Activated CD4-positive, CD25-positive, alpha-beta regulatory T cell treated with anti-CD3 and anti-CD28 coated beads, Interleukin-2, amount 50 U/mL, for 24 hours (primary cell): ENCODE measurements at regions not wholly inside any gene's neighbourhood (a gene's known extent, or its start where the extent isn't known, plus 50 kb on each side); places are given as distances from the start of the nearest gene placed in this dataset.

Source experiments
- ATAC-seq, 2 donors: fragments of 150-1000 bp; cut with Tn5 transposase; one replicate each; pipeline ENCODE4 v1.10.0; 2021; ENCODE audit warnings: mild to moderate bottlenecking in 1 of 2, moderate library complexity in 1 of 2

- ATAC-seq, result no peak
These were observed 64.3 kb downstream of the MRPL14 start for GRCh38 chr6:44062771-44063560.

GRCh38 chr6:44062105-44062770 lies 65.0 kb downstream of the MRPL14 start:
- no peak for ATAC-seq

GRCh38 chr6:44061375-44062104 lies 65.7 kb downstream of the MRPL14 start:
- ATAC-seq, result no peak

- ATAC-seq, result no peak
These were observed 66.5 kb downstream of the MRPL14 start for GRCh38 chr6:44060612-44061374.

- ATAC-seq, result no peak
These were observed 67.6 kb downstream of the MRPL14 start for GRCh38 chr6:44059359-44060346.

GRCh38 chr6:44058617-44059358 lies 68.5 kb downstream of the MRPL14 start:
- peak; percentile 44 to 73 for ATAC-seq

GRCh38 chr6:44057931-44058616 lies 69.2 kb downstream of the MRPL14 start:
- ATAC-seq, result no peak

- ATAC-seq, result no peak
These were observed 69.9 kb downstream of the MRPL14 start for GRCh38 chr6:44057238-44057930.

GRCh38 chr6:44056392-44057237 lies 70.6 kb downstream of the MRPL14 start:
- no peak for ATAC-seq

GRCh38 chr6:44054721-44055559 lies 72.3 kb downstream of the MRPL14 start:
- ATAC-seq, result no peak

GRCh38 chr6:44053760-44054556 lies 73.3 kb downstream of the MRPL14 start:
- no peak for ATAC-seq

- no peak for ATAC-seq
These were observed 74.0 kb downstream of the MRPL14 start for GRCh38 chr6:44053106-44053756.

- ATAC-seq, result no peak
These were observed 74.7 kb downstream of the MRPL14 start for GRCh38 chr6:44052419-44053023.

- no peak for ATAC-seq
These were observed 75.7 kb downstream of the MRPL14 start for GRCh38 chr6:44051515-44051914.

- no peak for ATAC-seq
These were observed 76.3 kb downstream of the MRPL14 start for GRCh38 chr6:44050872-44051505.
